ENCODE measurements at regions not wholly inside any gene's neighbourhood (a gene's known extent, or its start where the extent isn't known, plus 50 kb on each side); places are given as distances from the start of the nearest gene placed in this dataset.
A peak's percentile ranks its signal among the peaks of the same experiment; 100 is the strongest.

- H3K4me3 ChIP-seq (ENCODE audit: low read depth, low read length): no peak overlapping the region
- in situ Hi-C loops (cut with HindIII; ENCODE audit: low sequenced_read_pairs): no loop called here
- no peak for TF ChIP-seq CTCF (IDR thresholded peaks at IDR 0.05; ENCODE audit: low read depth, low read length)
- no peak for DNase-seq (ENCODE audit: low read depth, low spot score)
Measured at GRCh38 chr4:179278647-179279046, 1836.4 kb upstream of the AGA start.

GRCh38 chr4:179285696-179286095 is 1843.5 kb upstream of the AGA start:
- DNase-seq (ENCODE audit: low read depth, low spot score): no peak
- in situ Hi-C loops (cut with HindIII; ENCODE audit: low sequenced_read_pairs): no loop called here
- TF ChIP-seq CTCF (IDR thresholded peaks at IDR 0.05; ENCODE audit: low read depth, low read length): no peak
- no peak overlapping the region for H3K4me3 ChIP-seq (ENCODE audit: low read depth, low read length)

DNA sequence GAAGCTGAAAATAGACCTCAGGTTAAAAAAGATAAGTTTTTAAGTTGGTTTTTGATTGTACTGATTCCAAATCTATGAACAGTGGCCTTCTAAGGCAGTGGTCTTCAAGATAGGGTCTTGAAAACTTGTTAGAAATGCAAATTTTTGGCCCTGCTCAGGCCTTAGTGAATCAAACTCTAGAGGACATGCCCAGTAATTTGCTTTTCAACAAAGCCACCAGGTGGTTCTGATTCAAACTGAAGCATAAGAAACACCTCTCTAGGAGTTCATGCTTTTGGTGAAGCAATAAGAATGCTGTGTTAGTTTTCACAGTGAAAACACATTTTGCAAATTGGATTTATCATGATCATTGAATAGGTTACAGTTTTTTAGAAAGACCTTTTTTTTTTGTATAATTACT is 1849.4 kb upstream of the AGA start:
- in situ Hi-C loops (cut with HindIII; ENCODE audit: low sequenced_read_pairs): no loop called here
- no peak for TF ChIP-seq CTCF (IDR thresholded peaks at IDR 0.05; ENCODE audit: low read depth, low read length)
- no peak for DNase-seq (ENCODE audit: low read depth, low spot score)
- H3K4me3 ChIP-seq (ENCODE audit: low read depth, low read length): no peak overlapping the region

- in situ Hi-C loops (cut with HindIII; ENCODE audit: low sequenced_read_pairs): no loop called here
- no peak for DNase-seq (ENCODE audit: low read depth, low spot score)
- no peak for TF ChIP-seq CTCF (IDR thresholded peaks at IDR 0.05; ENCODE audit: low read depth, low read length)
- no peak overlapping the region for H3K4me3 ChIP-seq (ENCODE audit: low read depth, low read length)
Measured at GRCh38 chr4:179292468-179292867, 1850.2 kb upstream of the AGA start.

GRCh38 chr4:179307297-179308136 is 1865.3 kb upstream of the AGA start:
- in situ Hi-C loops (cut with HindIII; ENCODE audit: low sequenced_read_pairs): no loop called here
- DNase-seq (ENCODE audit: low read depth, low spot score): peak; percentile 17

GRCh38 chr4:179313823-179314222 is 1871.6 kb upstream of the AGA start:
- H3K4me3 ChIP-seq (ENCODE audit: low read depth, low read length): no peak overlapping the region
- in situ Hi-C loops (cut with HindIII; ENCODE audit: low sequenced_read_pairs): no loop called here
- no peak for TF ChIP-seq CTCF (IDR thresholded peaks at IDR 0.05; ENCODE audit: low read depth, low read length)
- no peak for DNase-seq (ENCODE audit: low read depth, low spot score)

More at GRCh38 chr4:179307297-179308136, 1865.3 kb upstream of the AGA start:
- H3K4me3 ChIP-seq (ENCODE audit: low read depth, low read length): no peak overlapping the region
- TF ChIP-seq CTCF (IDR thresholded peaks at IDR 0.05; ENCODE audit: low read depth, low read length): peak; percentile 65

Measured in astrocyte of the spinal cord (primary cell).